ENCODE measurements at regions not wholly inside any gene's neighbourhood (a gene's known extent, or its start where the extent isn't known, plus 50 kb on each side); places are given as distances from the start of the nearest gene placed in this dataset.

DNA sequence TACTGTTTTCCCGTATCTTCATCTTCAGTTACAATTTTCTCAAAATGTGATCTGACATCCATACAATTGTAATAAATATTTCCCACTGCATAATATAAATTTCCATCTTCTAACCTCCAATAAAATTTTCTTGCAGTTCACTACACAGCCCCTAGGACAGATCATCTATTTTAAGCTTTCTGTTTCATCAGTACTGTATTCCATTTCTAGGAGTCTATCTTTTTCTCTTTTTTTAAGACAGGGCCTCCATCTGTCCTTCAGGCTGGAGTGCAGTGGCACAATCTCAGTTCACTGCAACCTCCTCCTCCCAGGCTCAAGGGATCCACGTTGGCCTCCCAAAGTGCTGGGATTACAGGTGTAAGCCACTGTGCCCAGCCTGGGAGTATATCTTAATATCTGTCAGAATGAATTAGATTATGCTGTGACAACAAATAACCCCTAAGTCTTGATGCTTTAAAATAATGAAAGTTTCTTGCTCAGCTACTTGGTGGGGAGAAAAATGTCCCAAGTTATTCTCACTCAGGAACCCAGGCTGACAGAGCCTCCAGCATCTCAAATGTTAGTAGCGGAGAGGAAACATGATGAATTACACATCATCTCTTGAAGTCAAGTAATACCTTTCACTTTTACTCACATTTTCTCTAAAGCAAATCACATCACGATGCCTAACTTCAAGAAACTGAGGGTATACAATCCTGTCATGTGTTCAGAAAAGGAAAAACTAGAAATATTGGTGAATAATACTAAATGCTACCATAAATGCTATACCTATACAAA lies 92.2 kb downstream of the BUD13 start:
- TF ChIP-seq, protein P1, sequence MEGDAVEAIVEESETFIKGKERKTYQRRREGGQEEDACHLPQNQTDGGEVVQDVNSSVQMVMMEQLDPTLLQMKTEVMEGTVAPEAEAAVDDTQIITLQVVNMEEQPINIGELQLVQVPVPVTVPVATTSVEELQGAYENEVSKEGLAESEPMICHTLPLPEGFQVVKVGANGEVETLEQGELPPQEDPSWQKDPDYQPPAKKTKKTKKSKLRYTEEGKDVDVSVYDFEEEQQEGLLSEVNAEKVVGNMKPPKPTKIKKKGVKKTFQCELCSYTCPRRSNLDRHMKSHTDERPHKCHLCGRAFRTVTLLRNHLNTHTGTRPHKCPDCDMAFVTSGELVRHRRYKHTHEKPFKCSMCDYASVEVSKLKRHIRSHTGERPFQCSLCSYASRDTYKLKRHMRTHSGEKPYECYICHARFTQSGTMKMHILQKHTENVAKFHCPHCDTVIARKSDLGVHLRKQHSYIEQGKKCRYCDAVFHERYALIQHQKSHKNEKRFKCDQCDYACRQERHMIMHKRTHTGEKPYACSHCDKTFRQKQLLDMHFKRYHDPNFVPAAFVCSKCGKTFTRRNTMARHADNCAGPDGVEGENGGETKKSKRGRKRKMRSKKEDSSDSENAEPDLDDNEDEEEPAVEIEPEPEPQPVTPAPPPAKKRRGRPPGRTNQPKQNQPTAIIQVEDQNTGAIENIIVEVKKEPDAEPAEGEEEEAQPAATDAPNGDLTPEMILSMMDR (IDR thresholded peaks at IDR 0.05): no peak
- TF ChIP-seq POLR2AphosphoS5 (IDR thresholded peaks at IDR 0.05; ENCODE audit: low read depth, low read length) (no peak), SIN3A (IDR thresholded peaks at IDR 0.05; ENCODE audit: borderline replicate concordance, insufficient read depth, low read depth, low read length) (no peak), TCF7L2 (IDR thresholded peaks at IDR 0.05; ENCODE audit: low read depth, low read length) (no peak)
- TF ChIP-seq, protein P2, sequence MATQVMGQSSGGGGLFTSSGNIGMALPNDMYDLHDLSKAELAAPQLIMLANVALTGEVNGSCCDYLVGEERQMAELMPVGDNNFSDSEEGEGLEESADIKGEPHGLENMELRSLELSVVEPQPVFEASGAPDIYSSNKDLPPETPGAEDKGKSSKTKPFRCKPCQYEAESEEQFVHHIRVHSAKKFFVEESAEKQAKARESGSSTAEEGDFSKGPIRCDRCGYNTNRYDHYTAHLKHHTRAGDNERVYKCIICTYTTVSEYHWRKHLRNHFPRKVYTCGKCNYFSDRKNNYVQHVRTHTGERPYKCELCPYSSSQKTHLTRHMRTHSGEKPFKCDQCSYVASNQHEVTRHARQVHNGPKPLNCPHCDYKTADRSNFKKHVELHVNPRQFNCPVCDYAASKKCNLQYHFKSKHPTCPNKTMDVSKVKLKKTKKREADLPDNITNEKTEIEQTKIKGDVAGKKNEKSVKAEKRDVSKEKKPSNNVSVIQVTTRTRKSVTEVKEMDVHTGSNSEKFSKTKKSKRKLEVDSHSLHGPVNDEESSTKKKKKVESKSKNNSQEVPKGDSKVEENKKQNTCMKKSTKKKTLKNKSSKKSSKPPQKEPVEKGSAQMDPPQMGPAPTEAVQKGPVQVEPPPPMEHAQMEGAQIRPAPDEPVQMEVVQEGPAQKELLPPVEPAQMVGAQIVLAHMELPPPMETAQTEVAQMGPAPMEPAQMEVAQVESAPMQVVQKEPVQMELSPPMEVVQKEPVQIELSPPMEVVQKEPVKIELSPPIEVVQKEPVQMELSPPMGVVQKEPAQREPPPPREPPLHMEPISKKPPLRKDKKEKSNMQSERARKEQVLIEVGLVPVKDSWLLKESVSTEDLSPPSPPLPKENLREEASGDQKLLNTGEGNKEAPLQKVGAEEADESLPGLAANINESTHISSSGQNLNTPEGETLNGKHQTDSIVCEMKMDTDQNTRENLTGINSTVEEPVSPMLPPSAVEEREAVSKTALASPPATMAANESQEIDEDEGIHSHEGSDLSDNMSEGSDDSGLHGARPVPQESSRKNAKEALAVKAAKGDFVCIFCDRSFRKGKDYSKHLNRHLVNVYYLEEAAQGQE (IDR thresholded peaks at IDR 0.05; ENCODE audit: insufficient read depth in 1 of 2, low read depth in 2 of 2, low read length in 1 of 2): no peak
